BLaER1 (cell line): ENCODE measurements at regions not wholly inside any gene's neighbourhood (a gene's known extent, or its start where the extent isn't known, plus 50 kb on each side); places are given as distances from the start of the nearest gene placed in this dataset.

ENCODE experiments used
- H3K27ac ChIP-seq: shearing (Covaris generic); formaldehyde crosslinking; 2 replicates; pipeline ENCODE4 v1.8.1; 2022
- H3K27me3 ChIP-seq: shearing (Covaris generic); formaldehyde crosslinking; 2 replicates; pipeline ENCODE4 v1.8.1; 2022
- H3K36me3 ChIP-seq: shearing (Covaris generic); formaldehyde crosslinking; 2 replicates; pipeline ENCODE4 v1.8.1; 2022
- H3K4me1 ChIP-seq: shearing (Covaris generic); formaldehyde crosslinking; 2 replicates; pipeline ENCODE4 v1.8.1; 2022
- H3K4me2 ChIP-seq: shearing (Covaris generic); formaldehyde crosslinking; 2 replicates; pipeline ENCODE4 v1.8.1; 2022
- H3K4me3 ChIP-seq: shearing (Covaris generic); formaldehyde crosslinking; 2 replicates; pipeline ENCODE4 v1.8.1; 2022
- H3K9ac ChIP-seq: shearing (Covaris generic); formaldehyde crosslinking; 2 replicates; pipeline ENCODE4 v1.8.1; 2022
- H3K9me3 ChIP-seq: shearing (Covaris generic); formaldehyde crosslinking; 2 replicates; pipeline ENCODE4 v1.8.1; 2022
- H4K20me1 ChIP-seq: shearing (Covaris generic); formaldehyde crosslinking; 2 replicates; pipeline ENCODE4 v1.8.1; 2022
- Cebpa-rat ChIP-seq: shearing (Covaris generic); IDR thresholded peaks from 2 replicates; pipeline ENCODE4 v1.8.1; 2022

DNA sequence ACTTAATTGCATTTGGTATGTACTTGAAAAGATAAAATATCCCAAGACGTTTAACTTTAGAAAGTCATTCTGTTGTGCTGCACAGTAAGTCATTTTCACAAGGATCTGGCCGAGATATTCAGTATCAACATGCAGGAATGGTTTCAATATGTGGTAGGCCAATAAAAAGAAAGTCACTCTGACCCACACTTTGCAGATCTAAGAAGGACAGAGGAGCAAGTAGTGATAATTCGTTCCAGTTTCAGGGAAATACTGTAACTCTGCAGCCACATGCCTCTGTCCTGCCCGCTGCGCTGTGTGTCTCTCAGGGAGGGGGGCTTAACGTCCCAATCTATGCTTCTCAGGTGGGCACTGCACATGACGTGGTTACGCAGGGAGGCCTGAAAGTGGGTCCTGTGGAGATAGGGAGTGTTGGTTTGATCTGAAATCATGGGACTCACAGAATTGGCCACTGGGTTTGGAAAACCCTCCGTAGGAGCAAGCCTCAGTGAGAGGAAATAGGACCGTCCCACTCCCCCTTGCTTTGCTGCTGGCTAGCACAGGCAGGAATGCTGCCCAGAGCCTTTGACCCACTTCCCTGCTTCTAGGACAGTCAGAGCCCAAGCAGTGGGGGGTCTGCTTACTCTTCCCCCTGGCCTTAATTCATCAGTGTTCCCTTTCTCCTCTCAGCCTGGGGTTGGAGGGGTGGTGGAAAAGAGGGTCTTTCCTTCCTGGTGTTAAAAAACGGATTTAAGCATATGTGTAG lies 314.7 kb upstream of the SPRED2 start:
- no peak overlapping the region for H3K4me2 ChIP-seq
- H4K20me1 ChIP-seq: no peaks in the 10 kb centered on the region

DNA sequence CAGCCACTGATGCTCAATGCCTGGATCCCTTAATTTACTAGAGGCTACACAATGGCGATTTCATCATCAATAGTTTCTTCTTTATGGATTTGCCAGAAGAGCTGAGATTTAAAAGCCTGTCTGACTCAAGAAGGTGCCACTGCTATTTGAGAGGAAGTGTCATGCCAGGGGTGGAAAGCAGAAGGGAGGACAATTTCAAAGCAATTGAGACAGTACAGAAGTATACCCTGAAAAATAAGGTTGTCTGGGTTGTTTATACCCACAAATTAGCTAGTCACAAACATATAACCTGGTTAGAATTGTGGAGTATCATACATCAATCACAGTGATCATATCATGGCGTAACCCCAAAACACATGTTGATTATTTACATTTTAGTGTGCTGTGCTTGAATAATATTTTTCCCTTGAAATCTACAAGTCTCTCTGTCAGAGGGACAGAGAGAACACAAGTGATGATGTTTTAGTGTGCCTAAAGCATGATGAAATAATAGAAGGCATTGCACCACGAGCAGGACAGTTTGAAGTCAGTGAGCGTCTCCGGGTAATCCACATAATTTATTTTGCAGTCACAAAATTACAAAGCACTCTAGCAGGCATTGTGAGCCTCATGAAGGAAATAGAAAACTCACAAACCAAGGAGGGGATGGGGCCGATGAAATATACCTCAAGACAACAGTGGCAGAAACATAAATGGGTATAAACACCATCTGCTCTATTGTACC lies 312.2 kb upstream of the SPRED2 start:
- Histone ChIP-seq H4K20me1 (no peaks in the 10 kb centered on the region), H3K4me3 (no peak overlapping the region), H3K4me1 (no peaks in the 10 kb centered on the region), H3K4me2 (no peak overlapping the region), H3K9ac (no peak overlapping the region), H3K27ac (no peak overlapping the region), H3K27me3 (no peaks in the 10 kb centered on the region), H3K36me3 (no peaks in the 10 kb centered on the region), H3K9me3 (peaks cover 6% of the 10 kb centered on the region; the same call in 1 of the 2 replicates)
- TF ChIP-seq Cebpa-rat: no peak

More for the DNA sequence above, 314.7 kb upstream of the SPRED2 start:
- Histone ChIP-seq H3K36me3 (no peaks in the 10 kb centered on the region), H3K4me3 (no peak overlapping the region), H3K27me3 (no peaks in the 10 kb centered on the region), H3K9ac (no peak overlapping the region), H3K9me3 (peaks cover 6% of the 10 kb centered on the region; the same call in 1 of the 2 replicates), H3K27ac (no peak overlapping the region), H3K4me1 (no peaks in the 10 kb centered on the region)
- no peak for TF ChIP-seq Cebpa-rat

DNA sequence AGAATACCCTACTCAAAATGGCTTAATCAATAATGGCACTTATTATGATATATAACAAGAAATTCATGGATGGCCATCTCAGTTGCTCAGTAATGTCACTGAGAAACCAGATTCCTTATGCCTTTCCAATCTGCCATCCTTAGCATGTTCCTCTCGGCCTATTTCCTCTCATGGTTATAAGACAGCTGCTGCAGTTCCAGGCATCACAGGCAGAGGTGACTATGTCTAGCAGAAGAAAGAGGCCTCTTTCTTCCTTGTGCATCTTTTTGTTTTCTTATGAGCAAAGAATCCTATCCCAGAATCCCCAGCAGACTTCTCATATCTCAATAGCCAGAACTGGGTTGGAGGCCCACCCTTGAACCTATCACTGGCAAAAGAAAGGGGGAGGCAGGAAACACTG lies 310.6 kb upstream of the SPRED2 start:
- Histone ChIP-seq H3K27me3 (no peaks in the 10 kb centered on the region), H3K4me3 (no peak overlapping the region), H3K4me2 (no peak overlapping the region), H4K20me1 (no peaks in the 10 kb centered on the region), H3K9me3 (no peaks in the 10 kb centered on the region), H3K9ac (no peak overlapping the region), H3K27ac (no peak overlapping the region), H3K4me1 (no peaks in the 10 kb centered on the region), H3K36me3 (no peaks in the 10 kb centered on the region)
- no peak for TF ChIP-seq Cebpa-rat

DNA sequence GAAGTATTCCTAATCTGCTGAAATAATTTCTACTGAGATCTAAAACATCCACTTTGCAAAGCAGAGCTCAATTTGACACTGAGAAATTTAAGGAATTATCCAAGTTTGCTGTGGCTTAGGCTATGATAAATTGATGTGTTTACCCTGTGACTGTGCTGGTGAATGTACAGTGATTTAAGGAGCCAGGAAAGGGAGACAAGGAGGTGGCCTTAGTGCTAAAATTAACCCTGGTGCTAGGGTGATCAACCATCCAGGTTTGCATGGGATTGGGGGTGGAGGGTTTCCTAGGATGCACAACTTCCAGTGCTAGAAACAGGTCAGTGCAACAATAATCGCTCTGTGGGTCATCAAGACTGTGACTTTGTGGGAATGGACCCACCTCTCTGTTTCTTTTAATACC lies 307.5 kb upstream of the SPRED2 start:
- no peaks in the 10 kb centered on the region for H3K36me3 ChIP-seq
- no peak overlapping the region for H3K4me3 ChIP-seq
- H3K4me2 ChIP-seq: no peak overlapping the region
- no peak overlapping the region for H3K27ac ChIP-seq
- H4K20me1 ChIP-seq: no peaks in the 10 kb centered on the region
- H3K4me1 ChIP-seq: no peaks in the 10 kb centered on the region; the same call in 1 of the 2 replicates
- no peaks in the 10 kb centered on the region for H3K9me3 ChIP-seq
- no peaks in the 10 kb centered on the region for H3K27me3 ChIP-seq
- no peak for TF ChIP-seq Cebpa-rat
- H3K9ac ChIP-seq: no peak overlapping the region

DNA sequence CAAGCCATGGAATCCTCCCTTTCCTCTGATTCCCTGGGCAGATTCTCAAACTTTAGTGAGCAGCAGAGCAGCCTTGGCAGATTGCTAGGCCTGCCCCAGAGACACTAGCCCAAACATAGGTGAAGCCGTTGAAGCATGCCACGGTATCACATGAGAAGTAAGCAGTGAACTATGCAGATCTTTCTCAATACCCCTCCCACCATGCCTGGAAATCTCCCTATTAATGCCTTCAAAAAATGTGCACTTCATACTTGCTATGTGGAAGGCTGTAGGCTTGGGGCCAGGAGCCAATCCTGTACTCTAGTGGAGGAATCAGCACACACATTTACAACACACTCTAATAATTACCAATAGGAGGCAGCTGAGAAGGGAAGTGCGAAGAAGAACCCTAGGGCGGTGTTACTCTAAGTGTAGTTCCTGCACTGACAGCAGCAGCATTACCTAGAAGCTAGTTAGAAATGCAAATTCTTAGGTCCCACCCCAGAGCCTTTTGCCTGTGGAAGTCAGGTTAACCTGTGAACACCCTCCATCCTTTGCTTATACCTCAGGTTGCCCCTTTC lies 305.1 kb upstream of the SPRED2 start:
- TF ChIP-seq Cebpa-rat: no peak
- H3K27ac ChIP-seq: no peak overlapping the region
- no peaks in the 10 kb centered on the region for H3K27me3 ChIP-seq
- H3K4me1 ChIP-seq: no peaks in the 10 kb centered on the region; the same call in 1 of the 2 replicates
- no peak overlapping the region for H3K4me2 ChIP-seq
- no peak overlapping the region for H3K4me3 ChIP-seq
- H3K36me3 ChIP-seq: no peaks in the 10 kb centered on the region
- no peaks in the 10 kb centered on the region for H3K9me3 ChIP-seq
- no peaks in the 10 kb centered on the region for H4K20me1 ChIP-seq
- no peak overlapping the region for H3K9ac ChIP-seq

DNA sequence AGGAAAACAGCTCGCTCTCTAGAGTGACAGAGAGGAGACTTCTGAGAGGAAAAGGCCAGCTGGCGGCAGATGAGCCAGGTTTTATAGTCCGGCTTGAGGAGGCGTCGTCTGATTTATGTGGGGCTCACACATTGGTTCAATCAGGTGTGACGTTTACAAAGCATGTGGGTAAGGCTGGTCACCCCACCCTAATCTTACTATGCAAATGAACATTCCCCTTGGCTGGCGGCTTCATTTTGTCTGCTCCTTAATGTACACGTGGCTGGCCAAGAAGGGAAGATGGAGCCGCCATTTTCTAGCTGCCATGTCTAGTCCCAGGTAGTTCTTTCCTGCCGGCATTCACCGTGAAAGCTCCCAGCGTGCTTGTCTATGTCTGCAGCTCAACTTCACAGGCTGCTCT lies 299.1 kb upstream of the SPRED2 start:
- H3K27me3 ChIP-seq: no peaks in the 10 kb centered on the region
- TF ChIP-seq Cebpa-rat: no peak
- no peaks in the 10 kb centered on the region for H4K20me1 ChIP-seq
- no peaks in the 10 kb centered on the region for H3K36me3 ChIP-seq
- H3K27ac ChIP-seq: no peak overlapping the region
- H3K9me3 ChIP-seq: peaks cover 4% of the 10 kb centered on the region; the same call in 1 of the 2 replicates
- H3K4me2 ChIP-seq: no peak overlapping the region
- no peak overlapping the region for H3K4me3 ChIP-seq
- no peak overlapping the region for H3K9ac ChIP-seq
- H3K4me1 ChIP-seq: no peaks in the 10 kb centered on the region

DNA sequence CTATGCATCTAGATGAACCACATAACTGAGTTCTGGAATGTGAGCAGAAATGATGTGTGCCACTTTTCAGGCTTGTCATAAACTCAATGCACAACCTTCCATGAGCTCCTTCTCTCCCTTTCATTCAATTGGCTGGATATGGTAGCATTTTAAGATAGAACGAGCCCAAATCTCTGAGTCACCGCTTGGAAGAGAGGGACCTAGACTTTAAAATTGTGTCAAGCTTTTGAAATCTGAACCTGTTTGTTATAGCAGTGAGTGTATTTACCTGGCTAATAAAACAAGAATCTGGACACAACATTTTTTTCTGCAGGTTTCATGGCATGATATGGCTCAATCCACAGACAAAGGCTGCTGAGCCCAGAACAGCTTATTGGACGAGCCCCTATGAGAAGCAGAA lies 297.8 kb upstream of the SPRED2 start:
- no peak overlapping the region for H3K27ac ChIP-seq
- H3K4me1 ChIP-seq: no peaks in the 10 kb centered on the region
- peaks cover 12% of the 10 kb centered on the region; the same call in 1 of the 2 replicates for H3K9me3 ChIP-seq
- H3K9ac ChIP-seq: no peak overlapping the region
- no peaks in the 10 kb centered on the region for H3K27me3 ChIP-seq
- no peak overlapping the region for H3K4me2 ChIP-seq
- TF ChIP-seq Cebpa-rat: no peak
- H4K20me1 ChIP-seq: no peaks in the 10 kb centered on the region
- no peak overlapping the region for H3K4me3 ChIP-seq
- no peaks in the 10 kb centered on the region for H3K36me3 ChIP-seq

DNA sequence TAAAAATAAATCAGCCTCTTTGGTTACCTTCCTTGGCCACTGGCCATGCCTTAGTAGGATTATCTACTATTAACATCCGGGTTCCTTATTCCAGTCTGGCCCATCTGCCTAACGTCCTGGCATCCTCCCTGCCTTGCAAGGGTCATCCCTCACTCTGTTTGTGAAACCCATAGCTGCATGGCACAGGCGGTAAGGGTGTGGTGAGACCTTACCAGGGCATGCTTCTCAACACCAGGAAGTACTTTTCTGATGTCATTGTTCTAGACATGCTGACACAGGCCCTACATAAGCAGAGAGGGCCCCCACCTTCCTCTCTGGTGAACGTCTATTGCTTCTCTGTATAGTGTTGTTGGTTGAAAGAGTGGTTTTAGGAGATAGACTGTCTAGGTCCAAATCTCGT lies 296.8 kb upstream of the SPRED2 start:
- no peaks in the 10 kb centered on the region for H3K27me3 ChIP-seq
- H3K4me1 ChIP-seq: no peaks in the 10 kb centered on the region
- no peaks in the 10 kb centered on the region for H3K36me3 ChIP-seq
- H3K9ac ChIP-seq: no peak overlapping the region
- TF ChIP-seq Cebpa-rat: no peak
- no peak overlapping the region for H3K4me2 ChIP-seq
- no peak overlapping the region for H3K4me3 ChIP-seq
- no peak overlapping the region for H3K27ac ChIP-seq
- H4K20me1 ChIP-seq: no peaks in the 10 kb centered on the region
- H3K9me3 ChIP-seq: peaks cover 12% of the 10 kb centered on the region; the same call in 1 of the 2 replicates

DNA sequence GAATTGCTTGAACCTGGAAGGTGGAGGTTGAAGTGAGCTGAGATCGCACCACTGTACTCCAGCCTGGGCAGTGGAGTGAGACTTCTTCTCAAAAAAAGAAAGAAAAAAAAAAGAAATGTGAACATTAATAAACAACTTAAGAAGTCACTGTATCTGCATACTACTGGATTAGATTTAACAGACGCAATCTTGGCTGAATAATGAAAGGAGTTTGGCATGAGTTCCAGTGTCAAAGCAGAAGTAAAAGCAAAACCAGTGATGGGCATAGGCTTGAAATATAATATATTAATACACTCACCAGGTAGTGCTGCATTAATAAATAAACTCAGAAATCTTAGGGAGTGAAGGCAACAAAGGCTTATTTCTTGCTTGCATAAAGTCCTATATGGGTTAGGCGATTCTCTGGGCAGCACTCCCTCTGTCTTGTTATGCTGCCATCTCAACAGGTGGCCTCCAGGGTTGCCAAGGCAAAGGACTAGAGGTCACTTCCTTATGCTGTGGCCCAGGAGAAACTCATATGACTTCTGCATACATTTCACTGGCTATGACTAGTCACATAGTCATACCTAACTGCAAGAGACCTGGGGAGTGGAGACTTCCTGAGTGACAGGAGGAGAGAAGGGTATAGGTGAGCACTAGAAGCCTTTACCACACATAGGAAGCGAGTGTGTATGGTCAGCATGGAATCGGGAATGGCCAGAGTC lies 296.2 kb upstream of the SPRED2 start:
- no peak for TF ChIP-seq Cebpa-rat
- H3K4me1 ChIP-seq: no peaks in the 10 kb centered on the region
- no peaks in the 10 kb centered on the region for H3K27me3 ChIP-seq
- H4K20me1 ChIP-seq: no peaks in the 10 kb centered on the region
- no peak overlapping the region for H3K27ac ChIP-seq
- no peak overlapping the region for H3K4me3 ChIP-seq
- no peaks in the 10 kb centered on the region for H3K36me3 ChIP-seq
- H3K9ac ChIP-seq: no peak overlapping the region
- no peak overlapping the region for H3K4me2 ChIP-seq
- H3K9me3 ChIP-seq: peaks cover 12% of the 10 kb centered on the region; the same call in 1 of the 2 replicates
